ENCODE measurements at regions not wholly inside any gene's neighbourhood (a gene's known extent, or its start where the extent isn't known, plus 50 kb on each side); places are given as distances from the start of the nearest gene placed in this dataset.
"Not testable (repeated sequence)": the region's sequence is repeated elsewhere in the genome, so short reads cannot be mapped to it uniquely, and the experiment has no call there.

GRCh38 chr11:7143908-7144307, 55.1 kb downstream of the RBMXL2 start:
- TF ChIP-seq, protein P1, sequence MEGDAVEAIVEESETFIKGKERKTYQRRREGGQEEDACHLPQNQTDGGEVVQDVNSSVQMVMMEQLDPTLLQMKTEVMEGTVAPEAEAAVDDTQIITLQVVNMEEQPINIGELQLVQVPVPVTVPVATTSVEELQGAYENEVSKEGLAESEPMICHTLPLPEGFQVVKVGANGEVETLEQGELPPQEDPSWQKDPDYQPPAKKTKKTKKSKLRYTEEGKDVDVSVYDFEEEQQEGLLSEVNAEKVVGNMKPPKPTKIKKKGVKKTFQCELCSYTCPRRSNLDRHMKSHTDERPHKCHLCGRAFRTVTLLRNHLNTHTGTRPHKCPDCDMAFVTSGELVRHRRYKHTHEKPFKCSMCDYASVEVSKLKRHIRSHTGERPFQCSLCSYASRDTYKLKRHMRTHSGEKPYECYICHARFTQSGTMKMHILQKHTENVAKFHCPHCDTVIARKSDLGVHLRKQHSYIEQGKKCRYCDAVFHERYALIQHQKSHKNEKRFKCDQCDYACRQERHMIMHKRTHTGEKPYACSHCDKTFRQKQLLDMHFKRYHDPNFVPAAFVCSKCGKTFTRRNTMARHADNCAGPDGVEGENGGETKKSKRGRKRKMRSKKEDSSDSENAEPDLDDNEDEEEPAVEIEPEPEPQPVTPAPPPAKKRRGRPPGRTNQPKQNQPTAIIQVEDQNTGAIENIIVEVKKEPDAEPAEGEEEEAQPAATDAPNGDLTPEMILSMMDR (IDR thresholded peaks at IDR 0.05; ENCODE audit: low read depth, low read length): peak; percentile 30
- no peak overlapping the region for H3K4me3 ChIP-seq (replicated peaks in 1 of 2; ENCODE audit: low read depth in 2 of 2, low read length in 2 of 2)
- DNase-seq (ENCODE audit: low read depth in 2 of 2): peak; percentile 7 to 54

GRCh38 chr11:7150104-7150503, 61.3 kb downstream of the RBMXL2 start:
- DNase-seq (ENCODE audit: low read depth in 2 of 2); H3K4me3 ChIP-seq (replicated peaks in 1 of 2; ENCODE audit: low read depth in 2 of 2, low read length in 2 of 2): not testable (repeated sequence)

DNA sequence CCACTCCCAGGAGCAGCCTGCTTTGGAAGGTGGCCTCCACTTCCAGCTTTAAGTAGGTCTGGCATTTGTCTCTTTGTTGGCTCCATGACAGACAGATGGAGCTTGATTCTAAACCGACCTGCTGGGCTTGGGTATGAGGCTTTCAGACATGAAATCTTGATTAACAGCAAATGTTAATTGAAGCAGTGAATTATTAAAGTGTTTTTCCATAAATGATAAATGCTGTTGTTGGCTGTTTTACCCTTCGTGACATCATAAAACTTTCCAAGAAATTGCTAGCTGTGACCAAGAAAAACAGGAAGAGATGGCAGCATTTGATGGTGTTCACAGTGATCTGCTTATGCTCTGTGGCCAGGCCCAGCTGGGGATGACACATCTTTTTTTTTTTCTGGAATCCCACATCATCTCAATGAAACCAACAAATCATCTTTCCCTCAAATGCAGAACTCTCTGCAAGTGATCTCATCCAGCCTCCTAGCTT, 66.1 kb downstream of the RBMXL2 start:
- TF ChIP-seq, protein P1 (IDR thresholded peaks at IDR 0.05; ENCODE audit: low read depth, low read length): no peak
- peak in 1 of 2 donors; percentile 46 for DNase-seq (ENCODE audit: low read depth in 2 of 2)
- H3K4me3 ChIP-seq (replicated peaks in 1 of 2; ENCODE audit: low read depth in 2 of 2, low read length in 2 of 2): no peak overlapping the region

- no peak for DNase-seq (ENCODE audit: low read depth in 2 of 2)
- TF ChIP-seq, protein P1 (IDR thresholded peaks at IDR 0.05; ENCODE audit: low read depth, low read length): no peak
- H3K4me3 ChIP-seq (replicated peaks in 1 of 2; ENCODE audit: low read depth in 2 of 2, low read length in 2 of 2): no peak overlapping the region
Observed at GRCh38 chr11:7160814-7161489, 72.2 kb downstream of the RBMXL2 start.

DNA sequence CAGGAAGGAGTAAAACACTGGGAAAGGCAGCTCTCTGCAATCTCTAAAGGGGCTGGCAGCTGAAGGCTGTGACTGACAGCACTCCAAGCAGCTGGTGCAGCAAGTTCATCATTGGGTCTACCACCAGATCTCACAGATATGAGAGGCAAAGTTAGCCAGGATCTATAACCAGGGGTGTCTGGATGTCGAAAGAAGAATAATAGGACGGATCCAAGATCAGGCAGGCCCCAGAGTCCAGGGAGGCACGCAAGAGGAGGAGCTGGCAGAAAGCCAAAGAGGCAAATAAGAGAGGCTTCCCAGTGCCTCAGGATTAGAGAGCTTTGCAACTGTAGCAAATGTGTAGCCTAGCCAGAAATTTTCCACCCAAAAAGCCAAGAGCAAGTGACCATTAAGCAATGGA, 77.1 kb downstream of the RBMXL2 start:
- DNase-seq (ENCODE audit: low read depth in 2 of 2): no peak
- H3K4me3 ChIP-seq (replicated peaks in 1 of 2; ENCODE audit: low read depth in 2 of 2, low read length in 2 of 2): no peak overlapping the region
- TF ChIP-seq, protein P1 (IDR thresholded peaks at IDR 0.05; ENCODE audit: low read depth, low read length): no peak

DNA sequence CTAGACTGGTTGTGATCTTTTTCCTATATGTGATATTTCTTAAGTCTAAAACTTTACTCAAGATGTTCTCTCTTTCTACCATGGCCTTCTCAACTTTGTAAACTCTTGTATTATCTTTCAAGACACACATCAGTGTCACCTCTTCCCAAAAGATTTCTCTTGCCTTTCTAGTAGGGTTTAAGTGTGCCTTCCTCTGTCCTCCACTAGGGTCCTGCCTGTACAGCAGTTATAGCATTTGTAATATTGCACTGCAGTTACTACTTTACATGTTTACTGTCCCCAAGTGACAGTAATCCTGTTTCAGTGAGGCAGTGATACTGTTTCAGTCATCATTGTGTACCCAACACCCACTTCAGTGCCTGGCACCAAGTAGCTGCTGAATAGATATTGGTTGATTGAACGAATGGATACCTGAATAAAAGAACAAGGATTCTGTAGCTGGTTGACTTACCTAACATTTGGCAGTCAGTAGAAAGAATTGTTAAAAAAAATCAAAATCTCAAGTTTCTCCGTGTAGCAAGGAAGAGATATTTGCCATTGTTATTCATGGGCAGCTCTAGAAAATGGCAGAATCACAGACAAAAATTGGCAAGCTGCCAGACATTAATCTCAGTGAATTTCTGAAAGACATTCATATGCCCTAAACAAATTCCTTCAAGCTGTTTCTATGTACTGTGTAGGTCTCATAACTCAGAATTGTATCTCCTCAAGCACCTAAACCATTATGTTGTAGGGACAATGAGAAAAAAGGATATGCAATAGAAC, 79.4 kb downstream of the RBMXL2 start:
- TF ChIP-seq, protein P1 (IDR thresholded peaks at IDR 0.05; ENCODE audit: low read depth, low read length): peak; percentile 1

GRCh38 chr11:7168741-7168990, 79.9 kb downstream of the RBMXL2 start:
- H3K4me3 ChIP-seq (replicated peaks in 1 of 2; ENCODE audit: low read depth in 2 of 2, low read length in 2 of 2): no peak overlapping the region
- no peak for DNase-seq (ENCODE audit: low read depth in 2 of 2)
- TF ChIP-seq, protein P1 (IDR thresholded peaks at IDR 0.05; ENCODE audit: low read depth, low read length): no peak

More for the DNA sequence above, 79.4 kb downstream of the RBMXL2 start:
- no peak overlapping the region for H3K4me3 ChIP-seq (replicated peaks in 1 of 2; ENCODE audit: low read depth in 2 of 2, low read length in 2 of 2)
- no peak for DNase-seq (ENCODE audit: low read depth in 2 of 2)
